H1 (cell line): ENCODE measurements at regions not wholly inside any gene's neighbourhood (a gene's known extent, or its start where the extent isn't known, plus 50 kb on each side); places are given as distances from the start of the nearest gene placed in this dataset.

Experiments used
- CTCF ChIA-PET: fragments of 300-600 bp; sonication (Branson Sonifier 250); formaldehyde crosslinking; loops from one replicate; lab custom pipeline; 2021; ENCODE audit not compliant: partially characterized antibody; lab: Charles Lee
- POLR2A ChIA-PET: fragments of 300-600 bp; sonication (Branson Sonifier 250); formaldehyde crosslinking; loops from one replicate; lab custom pipeline; 2021; ENCODE audit warnings: inconsistent platforms; ENCODE audit not compliant: partially characterized antibody; lab: Charles Lee
- DNase-seq, 2 experiments: peaks; one replicate each; pipeline versions ENCODE4 v3.0.0 to v3.0.0-alpha.2; 2010 to 2022; ENCODE audit warnings: low spot score in 2 of 2, low read depth in 1 of 2, mixed read lengths in 1 of 2
- FAIRE-seq: peaks from 2 replicates; lab custom pipeline; 2011; peaks lifted over from hg19 to GRCh38; lab: Jason Lieb, UNC
- H2AFZ ChIP-seq: 2 replicates; pipeline ENCODE4 v1.8.1; 2012; ENCODE audit warnings: low read length, inconsistent platforms
- H2AK5ac ChIP-seq: 2 replicates; pipeline ENCODE4 v1.6.1; 2013; ENCODE audit warnings: low read depth, low read length
- H2BK120ac ChIP-seq: replicated peaks from 2 replicates; pipeline ENCODE3; 2013; ENCODE audit warnings: low read depth, low read length, inconsistent platforms
- H2BK12ac ChIP-seq: 2 replicates; pipeline ENCODE4 v1.6.1; 2013; ENCODE audit warnings: low read depth, low read length
- H2BK15ac ChIP-seq: 2 replicates; pipeline ENCODE4 v1.6.1; 2013; ENCODE audit warnings: low read length
- H2BK20ac ChIP-seq: 2 replicates; pipeline ENCODE4 v1.6.1; 2013; ENCODE audit warnings: low read length
- H2BK5ac ChIP-seq: 2 replicates; pipeline ENCODE4 v1.6.1; 2013; ENCODE audit warnings: low read depth, low read length
- H3K14ac ChIP-seq: 2 replicates; pipeline ENCODE4 v1.6.1; 2013; ENCODE audit warnings: inconsistent platforms; ENCODE audit not compliant: insufficient read length
- H3K18ac ChIP-seq: 2 replicates; pipeline ENCODE4 v1.6.1; 2013; ENCODE audit warnings: low read length; ENCODE audit errors: extremely low read depth
- H3K23ac ChIP-seq: 2 replicates; pipeline ENCODE4 v1.6.1; 2013; ENCODE audit warnings: inconsistent platforms; ENCODE audit not compliant: insufficient read length
- H3K23me2 ChIP-seq: 2 replicates; pipeline ENCODE4 v1.6.1; 2013; ENCODE audit warnings: low read depth, low read length
- H3K27ac ChIP-seq: 2 replicates; pipeline ENCODE4 v1.6.1; 2011; ENCODE audit warnings: low read depth, low read length, inconsistent platforms
- H3K27me3 ChIP-seq, 4 experiments: replicated peaks in 1 of 4; 1 replicate in 1 of 4; 2 replicates in 3 of 4; pipeline versions ENCODE4 v1.6.1 to v1.8.1; 2011 to 2013; ENCODE audit warnings: low read length in 3 of 4, mild to moderate bottlenecking in 3 of 4, inconsistent platforms in 2 of 4, mixed read lengths in 2 of 4, moderate library complexity in 1 of 4; ENCODE audit not compliant: control insufficient read depth in 3 of 4, insufficient read depth in 3 of 4; ENCODE audit errors: extremely low read depth in 1 of 4
- H3K36me3 ChIP-seq, 4 experiments: 2 replicates each; pipeline versions ENCODE4 v1.6.1 to v1.8.1; 2011 to 2013; ENCODE audit warnings: mild to moderate bottlenecking in 4 of 4, low read length in 3 of 4, moderate library complexity in 2 of 4, control low read depth in 1 of 4, inconsistent platforms in 1 of 4; ENCODE audit not compliant: insufficient read depth in 4 of 4, control insufficient read depth in 2 of 4
- H3K4ac ChIP-seq: replicated peaks from 2 replicates; pipeline ENCODE3; 2013; ENCODE audit warnings: low read length, low read depth, mixed read lengths, inconsistent platforms; ENCODE audit not compliant: insufficient read length
- H3K4me1 ChIP-seq, 4 experiments: replicated peaks in 1 of 4; 1 replicate in 1 of 4; 2 replicates in 3 of 4; pipeline versions ENCODE4 v1.6.1 to v1.8.1; 2011 to 2013; ENCODE audit warnings: low read length in 3 of 4, inconsistent platforms in 2 of 4, mixed read lengths in 1 of 4; ENCODE audit not compliant: insufficient read depth in 4 of 4, control insufficient read depth in 3 of 4
- H3K4me2 ChIP-seq, 2 experiments: 2 replicates each; pipeline versions ENCODE4 v1.6.1 to v1.8.1; 2011 to 2013; ENCODE audit warnings: low read depth in 2 of 2, low read length in 2 of 2, control low read depth in 1 of 2, inconsistent platforms in 1 of 2, mild to moderate bottlenecking in 1 of 2; ENCODE audit not compliant: insufficient read depth in 1 of 2
- H3K4me3 ChIP-seq, 4 experiments: fragments of 200-600, 300-600 bp in 1 of 4; sonication (generic), shearing (Covaris generic), sonication (Bioruptor Twin) in 1 of 4; 2 replicates each; pipeline versions ENCODE4 v1.5.1 to v1.8.1; 2011 to 2016; ENCODE audit warnings: low read length in 4 of 4, low read depth in 3 of 4, control low read depth in 2 of 4, inconsistent platforms in 2 of 4, mild to moderate bottlenecking in 2 of 4, mixed read lengths in 1 of 4, moderate library complexity in 1 of 4; ENCODE audit not compliant: insufficient read depth in 2 of 4; ENCODE audit errors: extremely low read depth in 1 of 4
- H3K56ac ChIP-seq: replicated peaks from 2 replicates; pipeline ENCODE3; 2013; ENCODE audit warnings: low read depth, mild to moderate bottlenecking, mixed read lengths, low read length, inconsistent platforms; ENCODE audit not compliant: insufficient read length
- H3K79me1 ChIP-seq: 2 replicates; pipeline ENCODE4 v1.6.1; 2013; ENCODE audit warnings: low read depth, low read length, control low read depth
- H3K79me2 ChIP-seq, 2 experiments: 2 replicates each; pipeline versions ENCODE4 v1.6.1 to v1.8.1; 2012 to 2013; ENCODE audit warnings: low read length in 2 of 2, mild to moderate bottlenecking in 2 of 2, inconsistent platforms in 1 of 2; ENCODE audit not compliant: insufficient read depth in 2 of 2, control insufficient read depth in 1 of 2
- H3K9ac ChIP-seq, 4 experiments: replicated peaks in 1 of 4; 1 replicate in 1 of 4; 2 replicates in 3 of 4; pipeline versions ENCODE4 v1.6.1 to v1.8.1; 2011 to 2013; ENCODE audit warnings: low read depth in 3 of 4, low read length in 3 of 4, control low read depth in 2 of 4, mild to moderate bottlenecking in 2 of 4, moderate library complexity in 2 of 4, inconsistent platforms in 1 of 4; ENCODE audit errors: extremely low read depth in 1 of 4
- H3K9me3 ChIP-seq, 2 experiments: 2 replicates each; pipeline versions ENCODE4 v1.6.1 to v1.8.1; 2012 to 2013; ENCODE audit warnings: mild to moderate bottlenecking in 2 of 2, moderate library complexity in 2 of 2, control low read depth in 1 of 2, inconsistent platforms in 1 of 2, low read depth in 1 of 2, low read length in 1 of 2, mixed read lengths in 1 of 2; ENCODE audit not compliant: insufficient read depth in 2 of 2
- H4K20me1 ChIP-seq, 2 experiments: replicated peaks in 1 of 2; 2 replicates each; pipeline versions ENCODE3 to v1.8.1; 2011 to 2013; ENCODE audit warnings: inconsistent platforms in 2 of 2, low read length in 2 of 2, mild to moderate bottlenecking in 1 of 2; ENCODE audit not compliant: insufficient read depth in 2 of 2, control insufficient read depth in 1 of 2
- H4K5ac ChIP-seq: 2 replicates; pipeline ENCODE4 v1.6.1; 2013; ENCODE audit warnings: low read length, low read depth, mixed read lengths, inconsistent platforms; ENCODE audit not compliant: insufficient read length
- H4K8ac ChIP-seq: 2 replicates; pipeline ENCODE4 v1.8.0; 2013; ENCODE audit warnings: mild to moderate bottlenecking, moderate library complexity, low read length, inconsistent platforms; ENCODE audit not compliant: insufficient read depth; ENCODE audit errors: extremely low read depth
- H4K91ac ChIP-seq: replicated peaks from 2 replicates; pipeline ENCODE3; 2013; ENCODE audit warnings: low read length, mixed read lengths, inconsistent platforms; ENCODE audit not compliant: insufficient read length
- CBX8 ChIP-seq: fragments of 300-800, 300-1000 bp; sonication (generic); IDR thresholded peaks from 2 replicates; pipeline ENCODE4 v1.7.1; 2016; ENCODE audit warnings: low read depth, low read length, borderline replicate concordance
- JUND ChIP-seq: IDR thresholded peaks from 2 replicates; pipeline ENCODE4 v1.6.1; 2011; ENCODE audit warnings: mild to moderate bottlenecking, improper control_type of control experiment, low read length
- NRF1 ChIP-seq: IDR thresholded peaks from 2 replicates; pipeline ENCODE4 v1.6.1; 2011; ENCODE audit warnings: mild to moderate bottlenecking, low read depth, low read length, improper control_type of control experiment
- TBP ChIP-seq: IDR thresholded peaks from 2 replicates; pipeline ENCODE4 v1.6.1; 2011; ENCODE audit warnings: low read depth, low read length, improper control_type of control experiment
- TEAD4 ChIP-seq: IDR thresholded peaks from 2 replicates; pipeline ENCODE4 v1.6.1; 2012; ENCODE audit warnings: low read depth, low read length, inconsistent platforms, mixed read lengths
- YY1 ChIP-seq: IDR thresholded peaks from 2 replicates; pipeline ENCODE4 v1.6.1; 2011; ENCODE audit warnings: low read depth, mild to moderate bottlenecking, low read length
- WGBS, 2 experiments: shearing (Covaris generic) in 1 of 2; methylation state at CpG; one replicate each; pipeline versions ENCODE4 v1.1.6 to v1.1.7; 2013 to 2015; ENCODE audit warnings: low lambda C conversion rate in 2 of 2, mixed read lengths in 2 of 2, inconsistent platforms in 1 of 2, low coverage in 1 of 2, missing lambda C conversion rate in 1 of 2; ENCODE audit not compliant: insufficient replicate concordance in 2 of 2, insufficient coverage in 1 of 2, insufficient read length in 1 of 2; ENCODE audit errors: extremely low coverage in 1 of 2, missing lambda C conversion rate in 1 of 2; 5-methylcytosine and 5-hydroxymethylcytosine counted together

GRCh38 chrX:147494365-147494764, 417.4 kb upstream of the FMR1 start (continued):
- no peak for TF ChIP-seq CBX8

GRCh38 chrX:147498796-147499195, 412.9 kb upstream of the FMR1 start:
- Histone ChIP-seq H3K79me1 (no peaks in the 10 kb centered on the region), H2AFZ (no peak overlapping the region), H4K8ac (no peak overlapping the region), H3K56ac (no peak overlapping the region), H2BK12ac (no peak overlapping the region; the same call in 1 of the 2 replicates), H2BK5ac (no peak overlapping the region), H2BK20ac (no peak overlapping the region), H3K4me3 (no peak overlapping the region), H4K5ac (no peak overlapping the region), H3K18ac (no peak overlapping the region), H2AK5ac (no peak overlapping the region), H3K4me1 (no peaks in the 10 kb centered on the region), H3K27ac (no peak overlapping the region), H3K14ac (no peak overlapping the region), H3K36me3 (no peaks in the 10 kb centered on the region), H3K79me2 (no peaks in the 10 kb centered on the region)
- POLR2A ChIA-PET = no interaction called here
- no peak for DNase-seq
- no peak for FAIRE-seq
- 14% methylated on average over 1 of the region's 1 CpG; no CpG with 5 or more reads in 1 of the 2 experiments for WGBS, 2 experiments
- TF ChIP-seq JUND (no peak), TBP (no peak), TEAD4 (peak; percentile 89), YY1 (no peak), NRF1 (no peak)
- TF ChIP-seq, all 59 proteins: peak for 1
- CTCF ChIA-PET = interaction anchor here (0.6 kb wide), 1 partner anchor 160 kb away, joined by 3 read pairs; no protein-coding TSS in a partner anchor
- Histone ChIP-seq H4K20me1 (no peaks in the 10 kb centered on the region), H3K4ac (no peak overlapping the region), H3K9me3 (no peaks in the 10 kb centered on the region), H3K4me2 (no peak overlapping the region; a peak in 1 of 4 replicates), H3K27me3 (no peaks in the 10 kb centered on the region), H4K91ac (no peak overlapping the region), H3K23ac (no peak overlapping the region), H3K23me2 (no peaks in the 10 kb centered on the region), H2BK120ac (no peak overlapping the region), H3K9ac (no peak overlapping the region), H2BK15ac (no peak overlapping the region)
